Activated CD4-positive, alpha-beta T cell treated with anti-CD3 and anti-CD28 coated beads for 24 hours (primary cell): ENCODE measurements at regions not wholly inside any gene's neighbourhood (a gene's known extent, or its start where the extent isn't known, plus 50 kb on each side); places are given as distances from the start of the nearest gene placed in this dataset.

Experiments
- DNase-seq, 2 donors: peaks; one replicate each; pipeline ENCODE4 v3.0.0-alpha.2; 2020; ENCODE audit warnings: low read depth in 2 of 2

- DNase-seq: no peak
These were observed 117.0 kb downstream of the ANKRD60 start for GRCh38 chr20:58111310-58112016.

- DNase-seq: no peak
These were observed 118.4 kb downstream of the ANKRD60 start for GRCh38 chr20:58109918-58110635.

GRCh38 chr20:58109126-58109880 is 119.2 kb downstream of the ANKRD60 start:
- no peak for DNase-seq

- no peak for DNase-seq
These were observed 120.9 kb downstream of the ANKRD60 start for GRCh38 chr20:58107533-58107932.

GRCh38 chr20:58106143-58106750 is 122.2 kb downstream of the ANKRD60 start:
- no peak for DNase-seq

- no peak for DNase-seq
These were observed 124.5 kb downstream of the ANKRD60 start for GRCh38 chr20:58103961-58104360.

- DNase-seq: no peak
These were observed 124.9 kb downstream of the ANKRD60 start for GRCh38 chr20:58103517-58103904.

- peak in 1 of 2 donors; percentile 22 for DNase-seq
These were observed 125.5 kb downstream of the ANKRD60 start for GRCh38 chr20:58102744-58103516.

- DNase-seq: no peak
These were observed 126.2 kb downstream of the ANKRD60 start for GRCh38 chr20:58102261-58102660.

GRCh38 chr20:58100731-58101356 is 127.6 kb downstream of the ANKRD60 start:
- DNase-seq: no peak

- DNase-seq: no peak
These were observed 128.3 kb downstream of the ANKRD60 start for GRCh38 chr20:58099956-58100730.

GRCh38 chr20:58099291-58099935 is 129.0 kb downstream of the ANKRD60 start:
- no peak for DNase-seq

- DNase-seq: no peak
These were observed 129.9 kb downstream of the ANKRD60 start for GRCh38 chr20:58098571-58098970.

GRCh38 chr20:58097943-58098342 is 130.5 kb downstream of the ANKRD60 start:
- DNase-seq: no peak

GRCh38 chr20:58097429-58097828 is 131.0 kb downstream of the ANKRD60 start:
- no peak for DNase-seq

GRCh38 chr20:58096880-58097423 is 131.5 kb downstream of the ANKRD60 start:
- no peak for DNase-seq

GRCh38 chr20:58094698-58095097 is 133.8 kb downstream of the ANKRD60 start:
- no peak for DNase-seq

GRCh38 chr20:58094160-58094559 is 134.3 kb downstream of the ANKRD60 start:
- no peak for DNase-seq

GRCh38 chr20:58092871-58093270 is 135.6 kb downstream of the ANKRD60 start:
- DNase-seq: no peak
